Thyroid gland (tissue), 4 donors: ENCODE measurements at regions not wholly inside any gene's neighbourhood (a gene's known extent, or its start where the extent isn't known, plus 50 kb on each side); places are given as distances from the start of the nearest gene placed in this dataset.

Source experiments
- POLR2A ChIP-seq, 2 donors: fragments of 450-650 bp; IDR thresholded peaks; one replicate each; pipeline ENCODE4 v1.6.1; 2017; ENCODE audit warnings: antibody characterized with exemption in 2 of 2, mild to moderate bottlenecking in 2 of 2, moderate library complexity in 1 of 2
- TF ChIP-seq, protein P1 (sequence below), 6 experiments: fragments of 200-600 bp in 3 of 6; fragments of 450-650 bp in 3 of 6; sonication (generic) in 3 of 6; IDR thresholded peaks; one replicate each; pipeline ENCODE4 v1.5.1; 2016 to 2019; ENCODE audit warnings: antibody characterized with exemption in 6 of 6, mild to moderate bottlenecking in 2 of 6, inconsistent platforms in 1 of 6, moderate library complexity in 1 of 6

DNA sequence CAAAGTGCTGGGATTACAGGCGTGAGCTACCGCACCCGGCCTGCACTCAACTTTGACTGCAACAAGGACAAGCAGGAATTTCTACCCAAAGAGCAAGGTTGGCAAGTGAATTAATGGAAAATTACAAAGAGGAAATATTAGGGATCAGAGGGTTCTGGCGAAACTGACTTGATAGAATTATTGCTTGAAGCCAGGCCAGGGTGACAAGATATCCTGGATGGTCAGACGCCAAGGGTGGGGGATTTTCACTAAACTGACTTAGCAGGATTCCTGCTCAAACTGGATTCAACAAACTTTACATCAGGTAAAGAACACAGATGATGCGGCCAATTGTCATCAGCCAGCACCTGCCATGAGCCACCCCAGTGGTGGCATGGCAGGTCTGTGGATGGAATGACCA lies 603.6 kb upstream of the MGMT start:
- TF ChIP-seq, protein P1, sequence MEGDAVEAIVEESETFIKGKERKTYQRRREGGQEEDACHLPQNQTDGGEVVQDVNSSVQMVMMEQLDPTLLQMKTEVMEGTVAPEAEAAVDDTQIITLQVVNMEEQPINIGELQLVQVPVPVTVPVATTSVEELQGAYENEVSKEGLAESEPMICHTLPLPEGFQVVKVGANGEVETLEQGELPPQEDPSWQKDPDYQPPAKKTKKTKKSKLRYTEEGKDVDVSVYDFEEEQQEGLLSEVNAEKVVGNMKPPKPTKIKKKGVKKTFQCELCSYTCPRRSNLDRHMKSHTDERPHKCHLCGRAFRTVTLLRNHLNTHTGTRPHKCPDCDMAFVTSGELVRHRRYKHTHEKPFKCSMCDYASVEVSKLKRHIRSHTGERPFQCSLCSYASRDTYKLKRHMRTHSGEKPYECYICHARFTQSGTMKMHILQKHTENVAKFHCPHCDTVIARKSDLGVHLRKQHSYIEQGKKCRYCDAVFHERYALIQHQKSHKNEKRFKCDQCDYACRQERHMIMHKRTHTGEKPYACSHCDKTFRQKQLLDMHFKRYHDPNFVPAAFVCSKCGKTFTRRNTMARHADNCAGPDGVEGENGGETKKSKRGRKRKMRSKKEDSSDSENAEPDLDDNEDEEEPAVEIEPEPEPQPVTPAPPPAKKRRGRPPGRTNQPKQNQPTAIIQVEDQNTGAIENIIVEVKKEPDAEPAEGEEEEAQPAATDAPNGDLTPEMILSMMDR (IDR thresholded peaks at IDR 0.05): no peak
- TF ChIP-seq POLR2A (IDR thresholded peaks at IDR 0.05): no peak
